NCI-H446 (cell line): ENCODE measurements at regions not wholly inside any gene's neighbourhood (a gene's known extent, or its start where the extent isn't known, plus 50 kb on each side); places are given as distances from the start of the nearest gene placed in this dataset.

ENCODE experiments used
- DNase-seq, 2 experiments: peaks; one replicate each; lab custom pipeline; 2025; lab: John Stamatoyannopoulos, UW

GRCh38 chr10:28058746-28059145 lies 59.9 kb upstream of the ODAD2 start:
- DNase-seq: no peak

DNA sequence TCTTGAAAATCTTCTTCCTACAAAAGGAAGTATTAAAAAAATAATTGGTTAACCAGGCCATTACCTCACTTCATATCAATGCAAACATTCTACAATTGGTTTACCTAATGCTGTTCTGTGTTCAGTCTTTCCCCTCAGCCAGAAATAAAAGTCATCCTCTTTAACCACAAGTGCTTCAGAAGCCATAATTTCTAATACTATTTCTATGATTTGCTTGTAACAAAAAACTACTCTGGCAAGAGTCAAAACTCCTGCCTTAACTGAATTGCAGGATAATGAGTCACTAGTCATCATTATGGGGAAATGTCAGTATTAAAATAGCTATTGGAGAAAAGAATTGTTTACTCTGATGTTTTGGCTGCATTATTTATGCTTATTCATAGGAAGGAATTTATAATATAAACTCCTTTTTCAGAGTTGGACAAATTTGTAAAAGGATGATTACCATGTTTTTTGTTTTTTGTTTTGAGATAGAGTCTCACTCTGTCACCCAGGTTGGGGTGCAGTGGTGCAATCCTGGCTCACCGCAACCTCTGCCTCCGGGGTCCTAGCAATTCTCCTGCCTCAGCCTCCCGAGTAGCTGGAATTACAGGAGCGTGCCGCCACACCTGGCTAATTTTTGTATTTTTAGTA lies 55.5 kb upstream of the ODAD2 start:
- no peak for DNase-seq

GRCh38 chr10:28049286-28049685 lies 50.4 kb upstream of the ODAD2 start:
- no peak for DNase-seq
